Right lobe of liver (tissue), 6 donors: ENCODE measurements at regions not wholly inside any gene's neighbourhood (a gene's known extent, or its start where the extent isn't known, plus 50 kb on each side); places are given as distances from the start of the nearest gene placed in this dataset.
"Not testable (repeated sequence)": the region's sequence is repeated elsewhere in the genome, so short reads cannot be mapped to it uniquely, and the experiment has no call there.

ENCODE experiments used
- ATAC-seq, 4 donors: fragments of 200-7000 bp; cut with Tn5 transposase; one replicate each; pipeline ENCODE4 v1.9.1; 2020; ENCODE audit warnings: mild to moderate bottlenecking in 4 of 4, moderate library complexity in 4 of 4
- DNase-seq, 3 donors: peaks; one replicate each; pipeline ENCODE4 v3.0.0-alpha.2; 2020
- H3K27ac ChIP-seq, 3 donors: fragments of 200-600 bp; one replicate each; pipeline ENCODE4 v1.8.0; 2022
- H3K27me3 ChIP-seq, 2 donors: fragments of 200-600 bp; one replicate each; pipeline ENCODE4 v1.8.0; 2022
- H3K36me3 ChIP-seq, 4 donors: fragments of 200-600 bp; sonication (generic) in 1 of 4; one replicate each; pipeline versions ENCODE4 v1.5.1 to v1.8.0; 2017 to 2022; ENCODE audit warnings: control low read depth in 1 of 4
- H3K4me1 ChIP-seq, 4 donors: fragments of 200-600 bp; sonication (generic) in 1 of 4; one replicate each; pipeline versions ENCODE4 v1.5.1 to v1.8.0; 2017 to 2022; ENCODE audit warnings: control low read depth in 1 of 4
- H3K4me3 ChIP-seq, 3 donors: fragments of 200-600 bp; one replicate each; pipeline ENCODE4 v1.8.0; 2022
- H3K9me3 ChIP-seq, 4 donors: fragments of 200-600 bp; sonication (generic) in 1 of 4; one replicate each; pipeline versions ENCODE4 v1.5.1 to v1.8.0; 2017 to 2022; ENCODE audit warnings: control low read depth in 1 of 4
- POLR2A ChIP-seq: fragments of 450-650 bp; IDR thresholded peaks from one replicate; pipeline ENCODE4 v1.6.1; 2017; ENCODE audit warnings: antibody characterized with exemption, mild to moderate bottlenecking
- WGBS: methylation state at CpG from one replicate; pipeline ENCODE4 v1.1.6; 2018; ENCODE audit warnings: low coverage, low lambda C conversion rate; ENCODE audit not compliant: insufficient coverage; ENCODE audit errors: missing lambda C conversion rate; 5-methylcytosine and 5-hydroxymethylcytosine counted together
- intact Hi-C, 2 donors: fragments of 100-400 bp; cut with DNase I; formaldehyde crosslinking; loops; one replicate each; pipeline versions ENCODE4 v1.11.2 to v1.14.1; 2022
- TF ChIP-seq, protein P1 (sequence below), 4 donors: fragments of 200-600 bp in 3 of 4; fragments of 450-650 bp in 1 of 4; IDR thresholded peaks; one replicate each; pipeline versions ENCODE4 v1.5.1 to v1.8.0; 2016 to 2022; ENCODE audit warnings: antibody characterized with exemption in 4 of 4, mild to moderate bottlenecking in 2 of 4
- donor health status: DM: no; HTN: yes; CAD: no.
- donor health status: DM: no; HTN: no; CAD: no.
- donor health status: DM: no; HTN: no; CAD: no.
- donor health status: DM: no; HTN: yes; CAD: no.
- donor health status: DM: no; HTN: yes; CAD: no.

DNA sequence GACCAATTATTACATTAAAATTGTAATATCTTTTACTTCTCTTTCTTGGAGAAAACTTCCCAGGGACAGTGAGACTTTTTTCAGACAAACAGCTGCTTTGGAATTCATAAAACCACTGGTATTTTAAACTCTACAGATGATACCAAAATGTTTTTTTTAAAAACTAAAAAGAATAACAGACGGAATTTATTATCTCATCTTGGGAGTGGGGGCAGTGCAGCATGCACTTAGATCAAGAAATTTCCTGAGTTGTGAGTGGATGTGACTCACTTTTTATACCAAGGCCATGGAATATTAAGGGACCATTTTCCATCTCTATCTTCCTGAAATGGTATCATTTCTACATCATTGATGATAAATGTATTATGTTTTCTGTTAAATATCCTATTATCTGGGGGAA is 422.8 kb upstream of the HNRNPA3 start:
- no peaks in the 10 kb centered on the region for H3K9me3 ChIP-seq
- DNase-seq (no peak), ATAC-seq (no peak)
- no peak overlapping the region for H3K4me3 ChIP-seq
- 27% methylated on average over 1 of the region's 1 CpG for WGBS
- no peaks in the 10 kb centered on the region for H3K4me1 ChIP-seq
- intact Hi-C loops = no loop called here
- H3K27ac ChIP-seq = no peak overlapping the region
- H3K27me3 ChIP-seq = no peaks in the 10 kb centered on the region
- TF ChIP-seq, protein P1, sequence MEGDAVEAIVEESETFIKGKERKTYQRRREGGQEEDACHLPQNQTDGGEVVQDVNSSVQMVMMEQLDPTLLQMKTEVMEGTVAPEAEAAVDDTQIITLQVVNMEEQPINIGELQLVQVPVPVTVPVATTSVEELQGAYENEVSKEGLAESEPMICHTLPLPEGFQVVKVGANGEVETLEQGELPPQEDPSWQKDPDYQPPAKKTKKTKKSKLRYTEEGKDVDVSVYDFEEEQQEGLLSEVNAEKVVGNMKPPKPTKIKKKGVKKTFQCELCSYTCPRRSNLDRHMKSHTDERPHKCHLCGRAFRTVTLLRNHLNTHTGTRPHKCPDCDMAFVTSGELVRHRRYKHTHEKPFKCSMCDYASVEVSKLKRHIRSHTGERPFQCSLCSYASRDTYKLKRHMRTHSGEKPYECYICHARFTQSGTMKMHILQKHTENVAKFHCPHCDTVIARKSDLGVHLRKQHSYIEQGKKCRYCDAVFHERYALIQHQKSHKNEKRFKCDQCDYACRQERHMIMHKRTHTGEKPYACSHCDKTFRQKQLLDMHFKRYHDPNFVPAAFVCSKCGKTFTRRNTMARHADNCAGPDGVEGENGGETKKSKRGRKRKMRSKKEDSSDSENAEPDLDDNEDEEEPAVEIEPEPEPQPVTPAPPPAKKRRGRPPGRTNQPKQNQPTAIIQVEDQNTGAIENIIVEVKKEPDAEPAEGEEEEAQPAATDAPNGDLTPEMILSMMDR (IDR thresholded peaks at IDR 0.05) = no peak
- TF ChIP-seq POLR2A = no peak
- no peaks in the 10 kb centered on the region for H3K36me3 ChIP-seq

DNA sequence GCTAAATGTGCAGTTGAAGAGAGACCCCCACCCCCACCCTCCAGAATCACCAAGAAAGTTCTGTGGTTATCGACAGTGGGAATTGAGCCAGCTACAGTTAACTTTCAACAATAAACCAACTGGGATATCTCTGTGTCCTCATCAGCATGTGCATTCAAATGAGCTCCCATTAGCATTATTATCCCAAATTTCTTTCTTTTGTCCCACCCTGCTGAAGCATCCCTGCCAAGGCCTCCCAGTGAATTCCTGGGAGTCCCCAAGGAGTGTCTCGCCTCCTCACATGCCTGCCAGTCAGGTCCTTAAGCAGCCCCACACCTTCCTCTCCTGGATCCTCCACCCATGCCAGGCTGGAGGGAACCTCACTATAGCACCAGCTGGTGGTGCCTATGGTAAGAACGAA is 422.1 kb upstream of the HNRNPA3 start:
- intact Hi-C loops = no loop called here
- no peak overlapping the region for H3K4me3 ChIP-seq
- H3K4me1 ChIP-seq = no peaks in the 10 kb centered on the region
- no peak for ATAC-seq
- TF ChIP-seq, protein P1 (IDR thresholded peaks at IDR 0.05) = no peak
- no peak for TF ChIP-seq POLR2A
- H3K9me3 ChIP-seq = no peaks in the 10 kb centered on the region
- H3K36me3 ChIP-seq = no peaks in the 10 kb centered on the region
- no peak overlapping the region for H3K27ac ChIP-seq
- WGBS = no CpG with 5 or more reads among the region's 3 CpGs
- DNase-seq = no peak
- H3K27me3 ChIP-seq = no peaks in the 10 kb centered on the region

DNA sequence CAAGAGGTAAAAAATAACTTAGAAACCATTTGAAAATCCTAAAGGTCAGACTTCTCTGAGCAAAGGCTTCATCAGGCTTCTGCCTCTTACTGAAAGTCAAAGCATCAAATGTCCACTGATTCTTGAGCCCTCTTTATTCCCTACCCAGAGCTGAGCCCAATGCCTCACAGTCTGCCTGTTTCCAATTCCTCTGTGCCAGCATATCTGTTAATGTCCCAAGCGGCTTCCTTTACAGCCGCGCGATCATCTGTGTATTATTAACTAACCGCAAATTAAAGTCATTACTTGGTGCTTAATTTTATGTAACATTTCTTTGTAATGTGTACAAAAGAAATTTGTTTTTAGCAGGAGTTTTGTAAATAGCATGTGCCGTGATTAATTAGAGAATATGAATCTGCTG is 418.8 kb upstream of the HNRNPA3 start:
- Histone ChIP-seq H3K27ac (no peak overlapping the region), H3K4me3 (no peak overlapping the region), H3K9me3 (no peaks in the 10 kb centered on the region), H3K4me1 (no peaks in the 10 kb centered on the region), H3K36me3 (no peaks in the 10 kb centered on the region), H3K27me3 (no peaks in the 10 kb centered on the region)
- TF ChIP-seq, protein P1 (IDR thresholded peaks at IDR 0.05) = no peak
- TF ChIP-seq POLR2A = no peak
- WGBS = 56% methylated on average over 6 of the region's 6 CpGs
- no peak for ATAC-seq
- no peak for DNase-seq
- intact Hi-C loops = no loop called here

DNA sequence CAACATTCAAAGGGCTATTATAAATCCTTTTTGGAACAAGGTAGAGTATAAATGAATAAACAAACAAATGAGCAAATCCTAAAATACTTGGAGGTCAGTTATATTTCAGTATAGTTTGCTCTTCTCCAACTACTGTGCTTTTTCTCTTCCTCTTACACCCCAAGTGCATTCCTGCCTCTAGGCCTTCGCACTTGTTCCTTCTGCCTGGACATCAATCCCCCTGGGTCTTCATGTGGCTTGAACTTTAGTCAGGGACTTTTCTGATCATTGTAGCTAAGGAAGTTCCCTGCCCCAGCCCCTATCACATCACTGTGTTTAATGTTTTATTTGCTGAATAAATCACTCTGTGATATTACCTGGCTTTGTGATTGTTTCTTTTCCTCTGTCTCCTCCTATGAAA is 418.2 kb upstream of the HNRNPA3 start:
- 79% methylated on average over 1 of the region's 1 CpG for WGBS
- ATAC-seq (no peak), DNase-seq (no peak)
- no peaks in the 10 kb centered on the region for H3K9me3 ChIP-seq
- no peaks in the 10 kb centered on the region for H3K27me3 ChIP-seq
- TF ChIP-seq POLR2A = no peak
- TF ChIP-seq, protein P1 (IDR thresholded peaks at IDR 0.05) = no peak
- H3K36me3 ChIP-seq = no peaks in the 10 kb centered on the region
- no peak overlapping the region for H3K27ac ChIP-seq
- no peak overlapping the region for H3K4me3 ChIP-seq
- H3K4me1 ChIP-seq = no peaks in the 10 kb centered on the region
- intact Hi-C loops = no loop called here

DNA sequence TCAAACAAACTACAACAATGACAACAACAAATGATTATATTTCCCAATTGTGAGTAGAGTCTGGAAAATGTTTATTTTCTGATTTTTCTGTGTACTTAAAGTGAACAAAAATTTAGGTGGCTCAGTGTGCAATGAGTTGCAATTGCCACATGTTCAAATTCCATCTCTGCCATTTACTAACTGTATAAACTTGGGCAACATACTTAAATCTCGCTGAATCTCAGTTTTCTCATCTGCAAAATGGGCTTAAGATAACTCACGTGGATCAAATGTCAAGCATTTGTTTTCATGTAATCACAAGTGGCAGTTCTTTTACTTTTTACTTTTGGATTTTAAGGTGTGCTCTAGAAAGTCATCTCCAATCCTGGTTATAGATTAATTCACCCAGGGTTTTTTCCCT is 416.8 kb upstream of the HNRNPA3 start:
- no peaks in the 10 kb centered on the region for H3K9me3 ChIP-seq
- no peaks in the 10 kb centered on the region for H3K4me1 ChIP-seq
- ATAC-seq (no peak), DNase-seq (no peak)
- intact Hi-C loops = no loop called here
- H3K27ac ChIP-seq = no peak overlapping the region
- TF ChIP-seq POLR2A = no peak
- TF ChIP-seq, protein P1 (IDR thresholded peaks at IDR 0.05) = no peak
- H3K36me3 ChIP-seq = no peaks in the 10 kb centered on the region
- no peak overlapping the region for H3K4me3 ChIP-seq
- 57% methylated on average over 2 of the region's 2 CpGs for WGBS
- no peaks in the 10 kb centered on the region for H3K27me3 ChIP-seq

DNA sequence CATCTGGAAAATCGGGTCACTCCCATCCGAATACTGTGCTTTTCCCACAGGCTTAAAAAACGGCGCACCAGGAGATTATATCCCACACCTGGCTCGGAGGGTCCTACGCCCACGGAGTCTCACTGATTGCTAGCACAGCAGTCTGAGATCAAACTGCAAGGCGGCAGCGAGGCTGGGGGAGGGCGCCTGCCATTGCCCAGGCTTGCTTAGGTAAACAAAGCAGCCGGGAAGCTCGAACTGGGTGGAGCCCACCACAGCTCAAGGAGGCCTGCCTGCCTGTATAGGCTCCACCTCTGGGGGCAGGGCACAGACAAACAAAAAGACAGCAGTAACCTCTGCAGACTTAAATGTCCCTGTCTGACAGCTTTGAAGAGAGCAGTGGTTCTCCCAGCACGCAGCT is 415.9 kb upstream of the HNRNPA3 start:
- DNase-seq, intact Hi-C loops, H3K36me3 ChIP-seq, H3K4me1 ChIP-seq, H3K27ac ChIP-seq, H3K4me3 ChIP-seq, H3K27me3 ChIP-seq, ATAC-seq, H3K9me3 ChIP-seq: not testable (repeated sequence)
- no CpG with 5 or more reads among the region's 13 CpGs for WGBS
